DMS 273 treated with DMSO at 0.1 percent for 48 hours (cell line): ENCODE measurements at regions not wholly inside any gene's neighbourhood (a gene's known extent, or its start where the extent isn't known, plus 50 kb on each side); places are given as distances from the start of the nearest gene placed in this dataset.
"Not testable (repeated sequence)": the region's sequence is repeated elsewhere in the genome, so short reads cannot be mapped to it uniquely, and the experiment has no call there.

Experiments
- DNase-seq: peaks from one replicate; lab custom pipeline; 2025; lab: John Stamatoyannopoulos, UW

DNA sequence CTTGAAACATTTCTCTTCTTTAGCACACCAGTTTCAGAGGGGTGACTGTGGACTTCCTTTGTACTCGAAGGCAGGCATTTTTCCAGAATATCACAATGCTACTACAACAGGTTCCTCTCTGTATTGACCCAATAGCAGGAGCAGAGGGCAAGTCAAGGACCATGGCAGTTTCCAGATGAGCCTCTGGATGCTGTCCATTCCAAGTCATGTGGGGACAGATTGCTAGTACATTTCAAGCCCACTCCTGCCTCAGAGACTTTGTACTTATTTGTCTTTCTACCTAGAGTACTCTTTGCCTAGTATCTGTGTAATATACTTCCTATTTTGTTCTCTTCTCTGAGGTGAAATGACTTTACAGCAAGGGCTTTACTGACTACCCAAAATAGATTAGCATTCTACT lies 373.9 kb downstream of the PIK3C3 start:
- no peak for DNase-seq

DNA sequence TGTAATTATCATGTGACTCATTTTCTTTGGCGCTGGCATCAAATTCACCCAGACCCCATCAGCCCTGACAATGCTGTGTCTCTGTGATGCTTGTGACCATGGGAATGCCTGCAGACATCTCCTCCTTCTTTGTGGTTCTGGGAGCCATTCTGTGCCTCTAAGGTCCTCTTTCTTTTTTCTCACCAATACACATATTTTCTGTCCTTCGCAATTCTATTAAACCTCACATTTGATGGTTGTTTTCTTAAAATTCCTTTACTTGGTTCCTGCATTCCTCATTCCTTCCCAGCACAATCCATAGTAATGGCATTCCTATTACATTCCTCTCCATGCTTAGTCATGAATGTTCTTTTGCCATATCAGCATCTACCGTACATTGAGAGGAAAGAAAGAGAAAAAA lies 375.3 kb downstream of the PIK3C3 start:
- no peak for DNase-seq

- DNase-seq, result no peak
These were observed 378.5 kb downstream of the PIK3C3 start for GRCh38 chr18:42333558-42333957.

- no peak for DNase-seq
These were observed 379.9 kb downstream of the PIK3C3 start for GRCh38 chr18:42334931-42335330.

GRCh38 chr18:42336139-42336538 lies 381.1 kb downstream of the PIK3C3 start:
- no peak for DNase-seq

- not testable (repeated sequence) for DNase-seq
These were observed 382.3 kb downstream of the PIK3C3 start for GRCh38 chr18:42337337-42337736.

DNA sequence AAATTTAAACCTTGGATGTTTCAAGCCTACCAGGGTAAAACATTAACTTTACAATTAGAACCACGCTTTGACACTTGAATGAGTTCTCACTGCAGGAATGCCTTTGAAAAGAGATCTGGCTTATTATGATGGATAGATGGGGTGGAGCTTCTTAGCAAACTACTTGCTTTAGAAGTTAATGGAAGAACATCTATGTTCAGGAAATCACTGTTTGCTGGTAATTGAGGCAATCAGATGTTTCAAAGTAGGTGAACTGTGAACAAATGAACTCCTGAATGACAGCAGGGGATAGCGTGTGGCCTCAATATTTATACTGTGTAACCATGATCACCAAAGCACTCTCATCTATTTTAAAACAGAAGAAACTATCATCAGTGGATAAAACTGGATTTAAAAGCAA lies 383.6 kb downstream of the PIK3C3 start:
- no peak for DNase-seq

DNA sequence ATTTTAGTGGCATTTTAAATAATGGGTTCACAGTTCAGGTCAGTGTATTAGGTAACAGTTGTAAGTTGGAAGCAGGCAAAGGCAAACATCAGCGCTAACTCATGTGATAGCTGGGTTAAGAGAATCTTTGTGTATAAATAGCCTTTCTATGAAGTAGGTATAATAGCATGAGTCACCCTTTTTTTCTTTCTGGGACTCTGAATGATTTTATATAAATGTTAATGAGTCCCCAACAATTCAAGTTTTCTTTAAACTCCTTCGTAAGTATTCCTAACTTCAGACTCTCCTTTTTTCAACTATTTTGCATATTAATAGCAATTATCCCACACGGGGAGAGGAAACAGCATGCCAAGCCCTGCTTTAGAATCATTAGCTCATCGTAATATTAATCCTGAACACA lies 384.3 kb downstream of the PIK3C3 start:
- DNase-seq, result no peak

- no peak for DNase-seq
These were observed 385.5 kb downstream of the PIK3C3 start for GRCh38 chr18:42340423-42341009.

DNA sequence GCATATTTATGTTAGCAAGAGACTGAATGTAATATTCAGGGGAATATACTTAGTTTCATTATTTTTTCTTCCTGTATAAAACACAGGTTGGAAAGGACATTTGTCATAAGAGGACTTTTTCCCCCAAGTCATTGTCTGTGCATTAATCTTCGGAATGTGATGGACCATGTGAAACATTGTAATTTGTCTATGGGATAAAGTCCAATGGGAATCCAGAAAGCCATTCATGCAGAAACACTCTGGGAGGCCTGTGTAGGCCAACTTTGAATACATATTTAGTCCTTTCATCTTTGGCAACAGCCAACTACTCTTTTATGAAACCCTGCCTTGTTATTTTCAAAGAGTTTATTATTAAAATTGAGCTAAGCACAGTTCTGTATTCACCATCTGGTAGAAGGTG lies 386.4 kb downstream of the PIK3C3 start:
- DNase-seq, result no peak

- no peak for DNase-seq
These were observed 393.7 kb downstream of the PIK3C3 start for GRCh38 chr18:42348722-42349121.

DNA sequence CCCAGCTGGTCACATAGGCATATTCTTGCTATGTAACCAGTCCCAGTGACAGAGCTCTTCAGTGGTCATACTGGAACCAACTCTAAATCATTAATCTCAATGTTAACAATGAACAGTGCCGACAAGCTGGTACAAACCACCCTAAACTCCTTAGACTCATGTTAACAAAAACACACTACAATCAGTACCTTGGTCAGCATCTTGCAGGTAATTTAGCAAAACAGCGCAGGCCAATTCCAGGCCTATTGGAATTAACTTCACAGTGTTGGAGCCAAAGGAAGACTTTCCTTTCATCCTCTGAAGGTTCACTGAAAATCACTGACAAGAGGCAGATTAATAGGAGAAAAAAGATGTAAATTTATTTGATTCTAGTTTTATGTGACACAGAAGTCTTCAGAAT lies 396.4 kb downstream of the PIK3C3 start:
- DNase-seq, result no peak

- no peak for DNase-seq
These were observed 405.7 kb downstream of the PIK3C3 start for GRCh38 chr18:42360716-42361115.

GRCh38 chr18:42363446-42364441 lies 408.7 kb downstream of the PIK3C3 start:
- no peak for DNase-seq

GRCh38 chr18:42364766-42365165 lies 409.7 kb downstream of the PIK3C3 start:
- DNase-seq, result no peak

DNA sequence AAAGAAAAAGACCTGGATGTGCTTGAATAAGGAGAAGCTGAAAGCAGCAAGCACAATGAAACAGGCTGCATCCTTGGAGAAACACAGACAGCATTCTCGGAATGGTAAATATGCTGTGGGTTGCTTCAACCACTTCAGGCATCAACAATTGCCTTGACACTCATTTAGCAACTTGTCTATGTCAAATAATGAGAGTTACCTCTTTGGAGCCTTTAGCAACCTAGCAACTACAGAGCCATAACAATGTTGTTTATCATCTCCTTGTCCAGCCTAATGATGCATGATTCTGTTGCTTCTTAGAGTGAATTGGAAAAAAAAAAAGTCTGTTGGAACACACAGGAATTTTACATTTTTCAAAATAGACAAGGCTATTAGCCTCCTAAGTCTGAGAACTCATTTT lies 410.6 kb downstream of the PIK3C3 start:
- DNase-seq, result no peak

DNA sequence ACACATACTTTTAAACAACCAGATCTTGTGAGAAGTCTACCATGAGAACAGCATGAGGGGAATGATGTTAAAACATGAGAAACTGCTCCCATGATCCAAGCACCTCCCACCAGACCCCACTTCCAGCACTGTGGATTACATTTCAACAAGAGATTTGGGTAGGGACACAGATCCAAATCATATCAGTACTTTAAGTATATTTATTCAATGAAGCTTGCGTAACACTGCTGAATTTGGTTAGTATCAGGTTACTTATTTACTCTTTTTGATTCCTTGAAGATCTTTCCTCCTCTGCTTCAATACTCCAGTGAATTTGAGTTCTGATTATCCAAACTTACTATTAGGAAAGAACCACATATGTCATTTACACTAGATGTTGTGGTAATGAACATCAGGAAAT lies 418.6 kb downstream of the PIK3C3 start:
- DNase-seq, result no peak

DNA sequence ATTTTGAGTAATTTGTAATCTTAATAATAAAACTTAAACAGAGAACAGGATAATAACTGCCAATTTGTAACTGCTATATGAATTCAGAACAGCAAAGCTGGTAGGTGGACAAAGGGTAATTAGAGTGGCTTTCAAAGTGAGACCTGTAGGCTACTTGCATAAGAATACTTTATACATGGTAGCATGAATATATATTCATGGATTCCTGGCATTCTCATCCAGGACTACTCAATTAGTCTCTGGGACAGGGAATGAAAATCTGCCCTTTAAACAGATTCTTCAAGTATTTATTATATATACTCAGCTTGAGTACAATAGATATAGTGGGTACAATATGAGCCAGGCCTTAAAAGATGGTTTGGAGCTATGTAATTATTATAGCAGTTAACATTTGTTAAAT lies 419.9 kb downstream of the PIK3C3 start:
- no peak for DNase-seq

DNA sequence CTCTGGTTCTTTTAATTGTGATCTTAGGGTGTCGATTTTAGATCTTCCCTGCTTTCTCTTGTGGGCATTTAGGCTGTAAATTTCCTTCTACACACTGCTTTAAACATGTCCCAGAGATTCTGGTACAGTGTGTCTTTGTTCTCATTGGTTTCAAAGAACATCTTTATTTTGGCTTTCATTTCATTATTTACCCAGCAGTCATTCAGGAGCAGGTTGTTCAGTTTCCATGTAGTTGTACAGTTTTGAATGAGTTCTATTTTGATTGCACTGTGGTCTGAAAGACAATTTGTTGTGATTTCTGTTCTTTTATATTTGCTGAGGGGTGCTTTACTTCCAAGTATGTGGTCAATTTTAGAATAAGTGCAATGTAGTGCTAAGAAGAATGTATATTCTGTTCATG lies 423.8 kb downstream of the PIK3C3 start:
- DNase-seq, result not testable (repeated sequence)

GRCh38 chr18:42381236-42381635 lies 426.2 kb downstream of the PIK3C3 start:
- not testable (repeated sequence) for DNase-seq

DNA sequence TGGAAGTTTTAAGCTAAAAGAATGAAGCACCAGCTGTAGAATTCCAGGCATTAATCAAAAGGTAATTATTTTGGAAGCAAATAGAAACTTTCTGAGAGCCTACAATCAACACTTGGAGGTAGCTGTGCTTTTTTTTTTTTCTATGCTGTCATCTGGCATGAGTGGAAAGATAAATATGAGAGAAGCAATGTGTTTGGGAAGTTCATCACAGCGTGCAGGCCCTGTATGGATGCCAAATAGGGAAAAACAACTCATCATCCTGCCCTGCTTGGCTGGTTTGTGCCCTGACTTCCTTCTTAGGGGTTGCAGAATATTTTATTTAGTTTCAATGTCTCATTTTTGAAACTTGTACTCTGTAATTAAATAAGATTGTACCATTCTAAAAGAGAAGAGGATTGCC lies 437.4 kb downstream of the PIK3C3 start:
- no peak for DNase-seq

- no peak for DNase-seq
These were observed 437.9 kb downstream of the PIK3C3 start for GRCh38 chr18:42392926-42393325.

DNA sequence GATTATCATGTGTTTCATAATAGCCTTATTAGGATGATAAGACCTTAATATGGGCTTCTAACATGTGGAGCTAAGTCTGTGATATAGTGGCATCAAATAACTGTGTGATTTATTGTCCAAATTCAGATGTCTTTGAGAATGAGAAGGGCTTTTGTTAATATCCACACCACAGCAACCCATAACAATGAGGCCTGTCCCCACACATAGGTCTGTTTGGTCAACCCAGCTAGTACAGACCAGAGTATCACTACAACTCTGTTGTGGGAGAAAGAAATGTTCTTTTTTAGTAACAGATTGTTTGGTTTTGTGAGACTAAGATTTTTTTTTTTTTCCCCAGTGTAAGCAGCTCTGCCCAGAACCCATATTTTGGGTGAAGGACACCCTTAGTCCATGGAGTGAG lies 439.2 kb downstream of the PIK3C3 start:
- no peak for DNase-seq
